Activated naive CD4-positive, alpha-beta T cell treated with anti-CD3 and anti-CD28 coated beads, Interleukin-2, amount 50 U/mL, for 72 hours (primary cell): ENCODE measurements at regions not wholly inside any gene's neighbourhood (a gene's known extent, or its start where the extent isn't known, plus 50 kb on each side); places are given as distances from the start of the nearest gene placed in this dataset.

Experiments
- ATAC-seq, 2 donors: fragments of 150-1000 bp; cut with Tn5 transposase; 2 replicates each; pipeline ENCODE4 v1.10.0; 2021; ENCODE audit warnings: mild to moderate bottlenecking in 2 of 2, moderate library complexity in 2 of 2
- DNase-seq, 2 donors: peaks; one replicate each; pipeline ENCODE4 v3.0.0; 2021 to 2022; ENCODE audit warnings: low spot score in 2 of 2
- H3K27ac Mint-ChIP-seq, 2 donors: one replicate each; pipeline ENCODE4 v1.8.0; 2022; ENCODE audit warnings: mild to moderate bottlenecking in 2 of 2, mixed read lengths in 2 of 2
- H3K36me3 Mint-ChIP-seq, 2 donors: one replicate each; pipeline ENCODE4 v1.8.0; 2022; ENCODE audit warnings: mixed read lengths in 2 of 2
- H3K9me3 Mint-ChIP-seq, 2 donors: one replicate each; pipeline ENCODE4 v1.8.0; 2022; ENCODE audit warnings: mixed read lengths in 2 of 2

DNA sequence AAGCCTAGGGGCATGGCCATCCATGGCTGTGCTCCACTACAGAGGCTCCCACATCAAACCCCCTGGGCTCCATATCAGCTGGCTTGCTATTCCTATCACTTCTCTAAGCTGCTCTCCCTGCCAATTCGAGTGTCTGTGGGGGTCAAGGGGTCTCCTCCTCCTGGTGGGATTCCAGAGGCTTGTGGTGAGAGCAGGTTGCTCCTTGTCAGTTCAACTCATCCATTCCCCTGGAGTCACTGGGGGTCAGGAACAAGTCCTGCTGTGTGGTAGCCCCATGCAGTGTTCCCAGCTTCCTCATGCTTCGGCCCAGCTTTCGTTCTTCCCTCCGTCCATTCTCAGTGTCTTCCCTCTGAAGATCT lies 86.6 kb upstream of the UNC5B start:
- Mint-ChIP-seq H3K36me3 (no peaks in the 10 kb centered on the region), H3K9me3 (peaks cover 3 to 13% of the 10 kb centered on the region in 2 donors), H3K27ac (no peak overlapping the region)
- no peak for DNase-seq
- no peak for ATAC-seq

DNA sequence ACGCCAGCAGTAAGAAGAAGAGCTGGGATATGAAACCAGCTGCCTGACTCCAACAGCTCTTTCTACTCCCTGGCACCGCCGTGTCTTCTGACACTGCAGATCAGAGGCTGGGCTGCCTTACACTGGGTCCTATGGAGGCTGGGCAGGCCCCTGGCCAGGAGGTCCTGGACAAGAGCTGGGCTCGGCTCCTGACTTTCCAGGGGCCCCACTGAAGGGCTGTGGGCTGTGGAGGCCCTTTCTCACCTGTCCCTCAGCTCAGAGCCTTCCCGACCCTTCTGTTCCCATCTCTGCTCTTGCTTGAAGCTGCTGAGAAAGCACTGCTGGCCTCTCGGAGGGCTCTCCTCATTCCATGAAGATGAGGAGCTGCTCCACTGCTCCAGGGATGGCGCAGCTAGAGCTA lies 85.9 kb upstream of the UNC5B start:
- Mint-ChIP-seq H3K36me3 (no peaks in the 10 kb centered on the region), H3K27ac (no peak overlapping the region), H3K9me3 (peaks cover 0 to 7% of the 10 kb centered on the region in 2 donors)
- no peak for ATAC-seq
- DNase-seq: no peak

DNA sequence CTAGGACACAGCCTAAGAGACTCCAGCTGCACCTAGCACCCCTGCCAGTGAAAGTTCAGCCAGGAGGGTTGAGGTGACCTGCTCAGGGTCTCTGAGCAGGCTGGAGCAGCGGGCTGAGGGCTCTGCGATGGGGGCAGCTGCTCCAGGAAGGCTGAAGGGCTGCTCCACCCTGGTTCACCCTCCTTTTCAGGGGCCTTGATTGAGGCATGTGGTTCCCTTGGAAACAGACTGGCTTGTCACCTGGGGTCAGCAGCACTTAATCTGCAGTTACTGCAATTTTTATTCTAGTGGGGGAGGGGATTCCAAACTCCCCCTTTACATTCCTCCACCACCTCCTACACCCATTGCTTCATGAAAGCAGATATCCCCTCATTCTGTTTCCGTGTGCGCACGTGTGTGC lies 85.3 kb upstream of the UNC5B start:
- Mint-ChIP-seq H3K27ac (no peak overlapping the region), H3K36me3 (no peaks in the 10 kb centered on the region), H3K9me3 (peaks cover 0 to 6% of the 10 kb centered on the region in 2 donors)
- no peak for ATAC-seq
- DNase-seq: no peak

DNA sequence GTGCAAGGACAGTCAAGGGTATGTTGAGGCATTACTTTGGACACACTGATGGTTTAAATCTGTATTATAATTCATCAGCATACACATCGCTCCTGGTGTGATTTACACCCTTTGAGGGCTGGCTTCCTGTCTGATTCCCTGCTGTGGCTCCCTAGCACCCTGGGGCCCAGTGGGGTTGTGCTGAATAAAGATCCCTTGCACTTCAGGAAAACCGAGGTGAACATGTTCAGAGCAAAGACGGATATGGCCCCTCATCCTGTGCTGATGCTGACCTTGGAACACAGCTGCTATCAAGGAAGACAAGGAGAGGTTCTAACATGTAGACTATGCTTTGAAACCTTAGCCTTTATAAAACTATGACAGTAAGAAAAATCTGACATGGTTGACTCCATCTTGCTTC lies 84.6 kb upstream of the UNC5B start:
- ATAC-seq: no peak

DNA sequence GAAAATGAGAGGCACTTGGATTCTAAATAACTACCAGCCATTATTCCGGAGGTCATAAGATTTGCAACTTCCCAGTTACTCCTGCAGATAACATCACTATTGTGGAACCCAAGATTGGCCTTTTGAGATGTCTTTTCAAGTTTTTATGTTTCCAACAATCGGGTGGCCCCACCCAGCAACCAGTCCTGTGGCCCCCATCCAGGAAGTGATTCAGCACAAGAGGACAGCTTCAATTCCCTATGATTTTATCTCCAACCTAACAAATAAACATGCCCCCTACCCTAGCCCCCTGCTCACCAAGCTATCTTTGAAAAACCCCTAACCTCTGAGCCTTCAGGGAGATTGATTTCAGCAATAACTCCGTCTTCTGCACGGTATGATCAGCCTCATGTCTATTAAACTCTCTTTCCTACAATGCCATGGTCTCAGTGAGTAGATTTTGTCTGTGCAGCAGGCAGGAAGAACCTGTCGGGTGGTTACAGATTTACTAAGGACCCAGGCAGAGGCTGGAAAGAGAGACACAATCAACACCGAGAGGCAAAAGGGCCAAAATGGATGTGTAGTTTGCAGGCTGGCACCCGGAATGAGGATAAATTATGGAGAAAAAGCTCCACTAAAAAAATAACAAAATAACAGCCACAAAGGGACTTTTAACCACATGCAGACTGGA lies 83.9 kb upstream of the UNC5B start:
- ATAC-seq (no peak), DNase-seq (no peak)
- Mint-ChIP-seq H3K9me3 (no peaks in the 10 kb centered on the region), H3K27ac (no peak overlapping the region), H3K36me3 (no peaks in the 10 kb centered on the region)

More for the DNA sequence above, 84.6 kb upstream of the UNC5B start:
- Mint-ChIP-seq H3K9me3 (no peaks in the 10 kb centered on the region), H3K27ac (no peak overlapping the region), H3K36me3 (no peaks in the 10 kb centered on the region)
- DNase-seq: no peak

DNA sequence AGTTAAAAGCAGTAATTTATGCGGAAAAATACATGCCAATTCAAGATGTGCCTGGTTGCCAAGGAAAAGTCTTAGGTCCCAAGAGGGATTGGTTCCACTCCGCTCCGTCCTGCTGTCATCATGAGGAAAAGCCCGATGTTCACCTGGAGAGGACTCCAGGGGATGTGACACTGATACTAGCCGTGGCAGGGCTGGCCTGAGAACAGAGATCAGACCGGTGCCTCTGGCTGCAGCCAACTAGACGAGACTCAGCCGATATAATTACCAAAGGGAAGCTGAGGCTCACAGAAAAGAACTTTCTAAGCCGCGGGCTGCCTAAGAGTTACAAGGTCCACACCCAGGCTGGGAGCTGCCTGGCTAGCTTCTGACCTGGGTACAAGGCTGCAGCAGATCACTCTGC lies 81.3 kb upstream of the UNC5B start:
- H3K9me3 Mint-ChIP-seq: no peaks in the 10 kb centered on the region
- H3K36me3 Mint-ChIP-seq: no peaks in the 10 kb centered on the region
- no peak overlapping the region for H3K27ac Mint-ChIP-seq
- ATAC-seq: no peak
- no peak for DNase-seq

DNA sequence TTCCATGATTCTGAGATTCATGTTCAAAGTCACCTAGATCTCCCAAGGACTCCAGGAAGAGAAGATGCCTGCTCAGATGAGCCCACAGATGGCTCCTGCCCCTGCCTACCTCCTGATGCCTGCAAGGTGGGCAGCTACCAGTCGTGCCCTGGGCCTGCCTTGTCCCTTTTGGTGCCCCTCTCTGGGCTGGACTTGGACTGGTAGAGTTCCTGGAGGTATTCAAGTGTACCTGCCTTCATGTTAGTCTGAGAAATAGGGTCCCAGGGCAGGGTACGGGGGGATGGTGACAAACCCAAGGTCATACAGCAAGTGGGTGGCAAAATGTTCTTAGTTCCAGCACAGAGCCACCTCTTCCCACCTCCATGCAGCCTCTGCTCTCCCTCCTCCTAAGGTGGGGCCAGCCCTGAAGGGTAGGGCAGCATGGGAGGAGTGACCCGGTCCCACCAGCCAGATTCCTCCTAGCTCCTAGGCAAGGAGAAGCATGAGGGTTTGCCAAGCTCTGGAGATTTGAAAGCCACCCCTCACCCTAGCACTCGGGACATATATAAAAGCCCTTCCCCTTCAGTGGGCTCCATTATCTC lies 80.8 kb upstream of the UNC5B start:
- Mint-ChIP-seq H3K36me3 (no peaks in the 10 kb centered on the region), H3K9me3 (no peaks in the 10 kb centered on the region), H3K27ac (no peak overlapping the region)
- no peak for DNase-seq
- ATAC-seq: no peak

DNA sequence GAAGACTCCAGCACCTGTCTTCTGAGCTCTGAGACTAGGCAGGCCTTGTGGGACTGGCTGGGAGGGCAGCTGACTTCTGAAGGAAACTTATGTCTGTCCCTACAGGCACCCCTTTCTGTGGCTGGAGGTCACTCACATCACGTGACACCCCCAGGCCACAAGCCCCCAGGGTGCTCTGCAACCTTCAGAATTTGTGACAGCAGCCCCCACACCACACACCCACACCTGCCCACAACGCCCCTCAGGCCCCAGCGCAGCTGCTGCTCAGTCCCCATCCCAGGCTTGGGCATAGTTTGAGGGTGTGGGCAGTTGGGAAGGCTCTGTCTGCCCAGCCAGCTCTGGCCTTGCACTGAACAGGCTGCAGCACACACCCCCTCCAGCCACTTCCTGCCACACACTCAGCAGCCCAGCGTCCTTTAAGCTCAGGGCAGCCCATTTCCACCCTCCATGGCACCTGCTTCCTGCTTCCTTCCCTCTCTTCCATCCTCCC lies 80.0 kb upstream of the UNC5B start:
- Mint-ChIP-seq H3K9me3 (no peaks in the 10 kb centered on the region), H3K27ac (peak overlapping the region in 1 of 2 donors; percentile 70)
- ATAC-seq: no peak

DNA sequence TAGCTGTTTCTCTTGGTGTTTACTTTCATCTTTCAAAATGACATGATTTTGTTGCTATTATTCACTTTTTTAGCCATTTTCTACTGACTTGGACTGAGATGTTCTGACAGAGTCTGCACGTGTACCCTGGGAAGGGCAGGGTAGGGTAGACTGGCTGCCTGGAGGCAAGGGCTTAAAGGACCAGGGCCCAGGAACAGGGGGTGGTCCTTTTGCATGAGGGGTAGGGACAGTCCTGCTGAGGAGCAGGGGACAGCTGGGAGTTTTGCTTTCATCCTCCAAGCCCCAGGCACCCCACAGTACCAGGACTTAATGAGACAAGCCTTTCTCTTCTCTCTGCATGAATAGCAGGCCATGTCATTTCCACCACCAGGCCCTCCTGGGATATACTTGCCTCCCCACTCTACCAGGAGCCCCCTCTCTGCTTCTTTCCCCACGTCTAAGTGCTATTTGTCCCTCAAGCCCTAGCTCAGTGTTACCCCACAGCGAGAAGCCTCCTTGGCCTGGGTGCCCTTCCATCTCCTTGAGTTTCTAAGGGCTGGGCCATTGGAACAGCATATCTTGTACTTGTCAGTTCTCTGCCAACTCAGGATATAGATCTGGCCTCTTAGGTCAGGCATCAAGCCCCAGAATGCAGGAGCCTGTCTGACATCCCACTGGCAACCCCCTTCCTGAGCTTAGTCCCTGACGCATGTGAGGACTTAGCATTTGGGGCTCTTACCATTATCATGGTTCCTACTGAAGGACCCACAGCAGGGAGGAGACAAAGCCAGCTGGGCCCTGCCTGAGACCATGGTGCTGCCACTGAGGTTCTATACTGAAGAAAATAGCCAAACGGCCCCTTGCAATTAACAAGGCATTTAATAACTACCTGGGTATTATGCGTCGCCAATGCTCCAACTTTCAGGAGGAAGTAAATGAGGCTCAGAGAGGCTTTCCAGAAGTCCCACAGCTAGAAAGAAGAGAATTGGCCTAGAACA lies 78.4 kb upstream of the UNC5B start:
- Mint-ChIP-seq H3K9me3 (no peaks in the 10 kb centered on the region), H3K27ac (no peak overlapping the region), H3K36me3 (no peaks in the 10 kb centered on the region)
- DNase-seq (no peak), ATAC-seq (no peak)

More for the DNA sequence above, 80.0 kb upstream of the UNC5B start:
- DNase-seq: no peak
- H3K36me3 Mint-ChIP-seq: no peaks in the 10 kb centered on the region

DNA sequence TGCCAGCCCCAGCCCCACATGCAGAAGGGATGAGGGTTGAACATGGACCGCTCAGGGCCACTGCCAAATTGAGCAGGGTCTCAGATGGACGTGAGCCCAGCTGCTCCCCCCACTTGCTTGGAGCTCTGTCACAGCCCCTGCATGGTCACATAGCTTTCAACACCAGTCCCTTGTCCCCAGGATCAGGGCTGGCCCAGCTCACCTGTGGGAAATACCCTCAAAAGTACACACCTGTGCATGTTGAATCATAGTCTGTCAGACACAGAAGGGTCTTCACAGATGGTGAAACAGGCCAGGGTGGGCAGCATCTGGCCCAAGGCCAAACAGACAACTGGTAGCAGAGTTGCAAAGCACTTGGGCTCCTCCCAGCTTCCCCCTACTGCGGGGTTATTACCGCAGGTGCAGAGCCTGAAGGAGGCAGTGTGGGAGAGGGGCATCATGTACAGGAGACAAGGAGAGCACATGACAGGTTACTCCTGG lies 77.6 kb upstream of the UNC5B start:
- Mint-ChIP-seq H3K27ac (no peak overlapping the region), H3K9me3 (no peaks in the 10 kb centered on the region), H3K36me3 (no peaks in the 10 kb centered on the region)
- DNase-seq: no peak
- no peak for ATAC-seq

DNA sequence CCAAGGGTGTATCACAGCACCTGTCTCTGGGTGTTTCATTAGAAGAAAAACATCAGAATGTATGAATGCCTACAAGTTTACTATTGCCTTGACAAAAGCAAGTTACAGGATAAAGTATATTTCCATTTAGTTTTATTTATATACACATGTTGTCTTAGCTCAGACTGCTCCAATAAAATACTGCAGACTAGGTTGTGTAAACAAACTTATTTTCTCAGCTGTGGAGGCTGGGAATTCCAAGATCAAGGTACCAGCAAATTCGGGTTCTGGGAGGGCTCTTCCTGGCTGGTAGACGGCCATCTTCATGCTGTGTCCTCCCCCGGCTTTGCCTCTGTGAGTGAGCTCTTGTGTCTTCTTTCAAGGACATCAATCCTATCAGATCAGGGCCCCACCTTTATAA lies 77.1 kb upstream of the UNC5B start:
- ATAC-seq (no peak), DNase-seq (no peak)
- Mint-ChIP-seq H3K9me3 (no peaks in the 10 kb centered on the region), H3K36me3 (no peaks in the 10 kb centered on the region), H3K27ac (no peak overlapping the region)

DNA sequence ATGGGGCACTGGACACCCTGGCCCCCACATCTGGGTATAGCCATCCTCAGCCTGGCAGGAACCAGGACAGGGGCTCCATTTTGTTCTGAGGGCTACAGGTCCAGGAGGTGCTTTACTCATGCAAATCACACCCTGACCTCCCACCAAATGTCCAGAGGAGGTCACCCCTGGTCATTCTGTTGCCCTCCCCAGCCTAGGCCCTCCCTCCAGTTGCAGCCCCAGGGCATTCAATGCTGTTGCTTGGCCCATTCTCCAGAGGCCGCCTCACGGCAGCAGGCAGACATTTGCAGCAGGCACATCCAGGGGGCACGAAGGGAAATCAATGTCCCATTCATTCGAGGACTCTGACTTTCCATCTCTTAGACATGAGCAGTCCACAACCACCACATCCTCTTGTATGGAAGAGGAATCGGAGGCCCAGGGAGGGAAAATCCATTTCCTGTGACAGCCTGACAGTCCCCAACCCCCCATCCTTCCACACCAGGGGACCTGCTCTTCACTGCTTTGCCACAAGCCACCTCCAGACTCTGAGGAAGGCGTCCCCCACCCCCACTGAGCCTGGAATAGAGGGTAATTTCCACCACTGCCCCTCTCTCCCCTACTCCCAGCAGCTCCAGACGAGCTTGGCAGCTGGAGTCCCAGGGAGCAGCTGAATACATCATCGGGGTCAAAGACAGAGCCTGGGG lies 76.2 kb upstream of the UNC5B start:
- no peak for DNase-seq
- Mint-ChIP-seq H3K9me3 (no peaks in the 10 kb centered on the region), H3K27ac (peak overlapping the region in 1 of 2 donors; percentile 87), H3K36me3 (no peaks in the 10 kb centered on the region)
- no peak for ATAC-seq

DNA sequence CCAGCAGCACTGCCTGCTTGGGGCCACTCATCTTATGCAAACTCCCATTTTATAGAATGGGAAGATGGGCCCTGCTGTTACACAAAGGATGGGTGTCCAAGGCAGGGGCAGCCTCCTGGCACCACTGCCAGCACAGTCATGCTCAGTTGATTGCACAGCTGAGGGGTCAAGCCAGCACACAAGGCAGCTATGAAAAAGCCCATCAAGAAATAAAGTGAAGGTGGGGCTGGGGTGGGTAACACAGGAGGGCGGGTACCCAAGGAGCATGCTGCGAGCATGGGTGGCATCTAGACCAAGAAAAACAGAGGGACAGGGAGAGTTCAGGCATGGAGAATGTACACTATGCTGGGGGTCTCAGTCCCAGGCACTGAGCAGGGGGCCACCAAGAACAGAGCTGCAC lies 74.7 kb upstream of the UNC5B start:
- no peaks in the 10 kb centered on the region for H3K9me3 Mint-ChIP-seq
- no peak for ATAC-seq
- H3K27ac Mint-ChIP-seq: no peak overlapping the region
- no peak for DNase-seq
- no peaks in the 10 kb centered on the region for H3K36me3 Mint-ChIP-seq

DNA sequence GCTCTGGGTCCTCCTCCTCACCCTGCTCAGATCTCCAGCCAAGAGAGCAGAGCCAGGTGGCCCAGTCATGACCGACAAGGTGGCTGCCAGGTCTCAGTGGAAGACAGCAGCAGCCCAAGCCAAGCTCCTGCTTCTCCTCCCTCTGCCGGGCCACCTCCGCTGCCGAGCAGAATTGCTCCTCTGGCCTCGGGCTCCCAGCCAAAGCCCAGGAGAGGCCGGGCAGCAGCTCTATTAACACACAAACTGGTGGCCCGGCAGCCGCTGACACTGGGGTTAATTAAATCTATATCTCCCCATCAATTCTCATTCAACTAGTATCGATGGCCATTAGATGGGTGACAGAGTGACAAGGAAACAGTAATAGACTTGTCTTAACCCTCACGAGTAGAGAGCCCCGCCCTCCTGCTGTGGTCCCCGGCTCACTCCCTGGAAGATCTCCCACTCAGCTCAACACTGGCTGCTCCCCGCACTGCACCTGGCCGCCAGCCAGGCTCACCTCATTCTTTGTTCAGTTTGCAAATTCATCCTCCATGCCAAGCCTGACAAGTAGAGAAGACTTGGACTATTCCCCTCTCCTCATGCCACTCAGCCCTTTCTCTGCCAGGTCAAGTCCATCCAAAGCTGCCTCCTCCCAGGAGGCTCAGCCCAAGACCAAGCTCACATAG lies 74.1 kb upstream of the UNC5B start:
- no peaks in the 10 kb centered on the region for H3K36me3 Mint-ChIP-seq

DNA sequence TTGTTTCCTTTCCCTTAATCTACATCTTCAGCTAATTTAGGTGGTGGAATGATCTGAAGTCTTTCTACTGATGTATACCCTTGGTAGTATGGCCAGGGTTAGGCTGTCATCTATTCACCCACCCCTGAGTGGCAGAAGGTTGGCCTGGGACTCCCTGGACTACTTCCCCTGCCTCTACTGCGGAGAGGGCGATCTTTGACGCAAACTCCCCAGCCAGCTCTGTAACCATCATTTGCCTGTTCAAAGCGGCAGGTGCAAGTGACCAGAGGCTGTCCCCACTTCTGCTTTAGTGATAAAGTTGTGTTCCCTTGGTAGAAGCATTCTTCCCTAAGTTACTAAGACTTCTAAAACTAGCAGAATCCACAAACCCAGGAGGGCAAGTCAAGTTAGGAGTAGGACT lies 70.8 kb upstream of the UNC5B start:
- ATAC-seq: no peak
- no peak for DNase-seq
- Mint-ChIP-seq H3K36me3 (no peaks in the 10 kb centered on the region), H3K27ac (no peak overlapping the region), H3K9me3 (no peaks in the 10 kb centered on the region)

More for the DNA sequence above, 74.1 kb upstream of the UNC5B start:
- DNase-seq (no peak), ATAC-seq (no peak)
- no peak overlapping the region for H3K27ac Mint-ChIP-seq
- H3K9me3 Mint-ChIP-seq: no peaks in the 10 kb centered on the region

DNA sequence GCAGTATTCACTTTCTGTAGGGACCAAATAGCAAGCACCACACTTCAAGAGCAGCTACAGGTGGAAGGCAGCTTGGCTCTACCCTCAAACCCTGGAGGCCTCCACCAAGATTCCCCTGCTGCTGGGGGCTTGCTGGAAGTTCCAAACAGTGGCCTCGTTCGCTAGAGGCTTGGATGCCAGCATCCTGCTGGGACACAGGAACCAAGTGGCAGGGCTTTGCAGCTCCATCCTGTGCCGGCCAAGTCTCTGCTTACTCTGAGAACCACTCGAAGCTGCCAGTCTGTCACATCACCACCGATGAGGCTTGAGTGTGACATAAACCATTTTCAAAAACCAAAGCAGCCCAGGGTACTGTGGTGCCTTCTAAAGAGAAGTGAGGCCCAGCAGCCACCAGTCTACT lies 69.2 kb upstream of the UNC5B start:
- ATAC-seq (no peak), DNase-seq (no peak)
- Mint-ChIP-seq H3K9me3 (no peaks in the 10 kb centered on the region), H3K36me3 (no peaks in the 10 kb centered on the region), H3K27ac (no peak overlapping the region)
